NCI-H526 (cell line): ENCODE measurements at regions not wholly inside any gene's neighbourhood (a gene's known extent, or its start where the extent isn't known, plus 50 kb on each side); places are given as distances from the start of the nearest gene placed in this dataset.

Experiments
- DNase-seq, 2 experiments: peaks; one replicate each; lab custom pipeline; 2025; lab: John Stamatoyannopoulos, UW

DNA sequence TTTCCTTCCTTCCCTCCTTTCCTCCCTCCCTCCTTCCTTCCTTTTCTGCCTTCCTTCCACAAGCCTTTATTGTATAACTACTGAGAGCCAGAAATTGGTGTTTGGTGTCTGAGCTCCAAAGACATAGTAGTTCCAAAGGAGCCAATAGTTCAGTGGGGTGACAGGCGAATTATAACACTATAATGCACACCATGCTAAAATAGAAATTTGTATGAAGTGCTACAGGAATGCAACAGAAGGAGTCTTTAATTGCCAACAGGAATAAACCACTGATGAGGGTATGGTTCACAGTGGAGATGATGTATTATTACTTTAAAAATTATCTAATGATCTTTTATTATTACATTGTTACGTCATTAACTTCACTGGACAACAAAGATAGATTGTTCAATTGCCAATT is 158.8 kb upstream of the SP8 start:
- DNase-seq: no peak

GRCh38 chr7:20952916-20953315 is 166.2 kb upstream of the SP8 start:
- DNase-seq: no peak

GRCh38 chr7:20954711-20955619 is 168.3 kb upstream of the SP8 start:
- no peak for DNase-seq

DNA sequence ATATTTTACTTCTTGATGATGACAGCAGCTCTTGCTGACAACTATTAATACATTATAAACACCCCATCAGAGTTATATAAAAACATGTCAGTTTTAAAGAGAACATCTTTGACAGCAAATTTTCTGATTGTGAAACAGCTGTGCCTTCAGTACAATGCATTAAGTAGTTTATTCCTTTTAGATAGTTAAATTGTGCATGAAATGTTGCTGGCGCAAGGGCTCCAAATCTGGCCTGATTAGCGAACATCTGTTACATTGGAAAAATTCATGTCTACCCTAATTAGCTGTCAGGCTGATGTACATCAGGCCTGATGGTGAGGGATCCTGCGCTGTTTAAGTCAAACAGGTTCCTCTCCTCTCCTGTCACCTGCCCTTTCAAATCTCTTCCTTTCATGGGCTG is 171.9 kb upstream of the SP8 start:
- DNase-seq: no peak

DNA sequence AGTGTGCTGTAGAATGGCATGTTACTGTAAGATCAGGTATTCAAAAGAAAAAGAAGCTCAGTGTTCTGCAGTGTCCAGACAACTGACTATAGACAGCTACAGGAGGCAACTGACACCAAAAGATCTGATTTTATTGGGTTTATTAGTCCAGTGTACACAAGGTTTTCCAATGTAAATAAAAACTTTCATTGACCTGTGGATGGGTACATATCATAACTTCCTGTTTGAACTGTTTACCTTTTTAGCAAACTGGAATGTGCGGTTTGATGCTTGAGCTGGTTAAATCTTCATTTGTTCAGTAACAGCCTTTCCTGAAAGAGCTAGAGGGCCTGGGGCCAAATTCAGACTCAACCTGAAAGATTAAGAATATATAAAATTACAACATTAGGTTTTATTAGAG is 172.6 kb upstream of the SP8 start:
- peak; percentile 12 to 19 for DNase-seq

DNA sequence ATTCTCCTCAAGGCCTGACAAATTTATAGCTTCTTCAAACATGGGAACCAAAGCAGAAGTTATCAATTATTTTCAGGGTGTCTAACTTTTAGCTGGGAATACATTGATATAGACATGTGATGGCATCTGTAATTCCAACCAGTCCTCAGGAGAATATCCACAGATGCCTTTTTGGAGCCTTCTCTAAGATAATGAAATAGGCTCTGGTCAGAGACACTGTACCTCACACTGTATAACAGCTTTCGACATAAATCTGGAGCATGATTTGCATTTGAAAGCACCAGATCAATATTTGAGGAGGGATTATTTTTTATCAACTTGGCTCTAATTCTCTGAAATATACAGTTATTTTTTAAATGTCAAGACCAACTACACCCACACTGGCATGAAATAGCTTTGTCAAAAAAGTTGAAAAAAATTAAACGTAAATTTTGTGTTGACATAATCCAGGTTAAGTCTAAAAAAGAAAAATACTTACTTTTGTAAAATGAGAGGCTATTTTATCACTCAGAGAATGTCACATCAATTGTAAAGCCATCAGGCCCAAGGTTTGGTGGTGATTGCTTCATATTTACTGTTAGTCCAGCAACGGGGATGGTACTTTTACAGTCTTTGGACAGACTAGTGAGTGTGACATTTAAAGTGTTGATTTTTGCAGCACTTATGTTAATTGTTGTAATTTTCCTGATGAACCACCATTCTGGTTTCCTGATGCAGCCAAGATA is 177.0 kb upstream of the SP8 start:
- no peak for DNase-seq

DNA sequence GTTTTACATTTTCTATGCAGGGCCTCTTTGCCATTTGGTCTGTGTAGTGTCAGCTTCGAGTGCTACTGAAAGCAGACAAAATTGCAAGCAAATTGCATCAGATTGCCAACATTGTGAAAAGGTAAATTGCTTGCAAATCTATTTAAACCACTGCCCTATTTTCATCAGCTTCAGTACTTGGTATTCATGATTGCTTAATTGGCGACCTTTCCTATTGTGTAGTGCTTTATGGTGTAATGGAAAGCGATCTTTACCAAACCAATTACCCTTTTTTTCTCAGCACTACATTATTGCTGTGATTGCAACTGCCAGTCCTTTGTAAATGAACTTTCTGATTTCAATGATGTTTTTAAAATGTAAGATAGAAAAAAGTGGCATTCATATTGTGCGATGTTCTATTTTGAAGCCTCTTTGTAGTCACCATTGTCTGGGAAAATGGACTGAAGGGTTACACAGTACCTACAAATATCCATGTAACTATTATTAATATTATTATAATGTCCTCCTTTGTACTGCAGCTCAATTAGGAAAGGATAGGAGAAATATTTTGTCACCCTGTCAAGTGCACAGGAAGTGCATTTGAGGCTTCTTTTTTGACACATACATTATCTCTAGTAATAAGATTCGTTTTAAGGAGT is 177.7 kb upstream of the SP8 start:
- DNase-seq: no peak

GRCh38 chr7:20971219-20971618 is 184.5 kb upstream of the SP8 start:
- no peak for DNase-seq

DNA sequence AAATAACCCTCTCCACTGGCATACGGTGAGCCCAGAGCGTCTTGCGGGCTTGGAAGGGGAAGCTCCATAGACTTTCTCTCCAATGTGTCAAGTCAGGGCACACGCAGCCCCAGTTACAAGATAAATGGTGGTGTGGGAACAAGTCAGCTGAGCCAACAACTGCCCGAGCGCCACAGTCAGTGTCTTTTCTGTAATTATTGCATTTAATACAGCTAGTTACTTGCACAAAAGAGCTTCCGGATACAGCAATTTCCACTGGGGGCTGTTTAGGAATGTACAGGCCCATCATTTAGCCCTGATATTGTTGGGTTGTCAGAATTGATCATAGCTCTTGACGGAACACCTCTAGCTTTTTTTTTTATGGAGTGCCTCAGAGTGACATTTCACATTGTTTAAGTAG is 193.5 kb upstream of the SP8 start:
- DNase-seq: no peak

- no peak for DNase-seq
Observed at GRCh38 chr7:20980668-20981264, 194.1 kb upstream of the SP8 start.

- no peak for DNase-seq
Observed at GRCh38 chr7:20988340-20988739, 201.7 kb upstream of the SP8 start.

DNA sequence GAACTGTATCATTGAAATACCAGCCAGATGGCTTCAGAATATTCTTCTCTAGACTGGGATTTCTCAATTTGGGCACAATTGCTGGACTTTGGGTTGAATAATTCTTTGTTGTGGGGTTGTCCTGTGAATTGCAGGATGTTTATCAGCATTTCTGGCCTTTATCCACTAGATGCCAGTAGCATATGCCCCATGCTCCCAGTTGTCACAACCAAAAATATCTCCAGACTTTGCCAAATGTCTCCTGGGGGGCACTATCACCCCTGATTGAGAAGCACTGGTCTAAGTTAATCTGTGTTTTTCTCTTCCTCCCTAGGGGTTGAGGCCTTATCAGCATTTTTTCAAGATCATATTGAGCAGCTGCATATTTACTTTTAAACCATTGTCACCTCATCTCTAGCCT is 204.9 kb upstream of the SP8 start:
- DNase-seq: no peak

- DNase-seq: no peak
Observed at GRCh38 chr7:20993693-20994092, 207.0 kb upstream of the SP8 start.

GRCh38 chr7:20998309-20998708 is 211.6 kb upstream of the SP8 start:
- no peak for DNase-seq

- DNase-seq: no peak
Observed at GRCh38 chr7:21011153-21011552, 224.5 kb upstream of the SP8 start.

GRCh38 chr7:21013765-21014539 is 227.3 kb upstream of the SP8 start:
- DNase-seq: no peak

- no peak for DNase-seq
Observed at GRCh38 chr7:21020667-21021066, 234.0 kb upstream of the SP8 start.

DNA sequence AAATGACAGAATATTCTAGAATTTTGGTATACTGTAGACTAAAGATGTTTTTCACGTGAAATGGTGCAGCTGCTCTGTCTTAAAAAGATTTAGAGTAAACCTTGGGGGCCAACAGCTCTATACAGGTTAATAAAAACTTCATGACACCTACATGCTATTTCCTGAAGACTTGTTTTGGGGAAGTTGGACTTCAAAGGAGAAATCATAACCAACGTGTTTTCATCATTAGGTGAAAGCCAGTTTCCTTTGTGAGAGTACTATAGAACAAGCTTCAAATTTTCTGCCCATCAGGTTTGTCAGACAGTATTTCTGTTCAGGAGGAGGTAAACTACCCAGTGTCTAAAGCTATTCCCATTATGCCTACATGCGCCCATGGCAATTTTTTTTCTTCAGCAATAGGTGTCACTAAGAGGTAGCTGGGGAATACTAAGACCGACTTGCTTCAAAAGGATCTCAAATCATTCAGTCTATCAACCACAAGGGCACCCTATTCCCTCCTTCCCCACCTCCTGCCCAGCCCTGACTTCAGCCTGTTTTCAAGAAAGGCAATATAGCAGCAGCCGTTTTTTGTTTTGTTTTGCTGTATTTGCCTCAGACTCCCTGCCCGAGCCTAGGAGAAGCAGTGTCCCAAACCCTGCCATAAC is 237.3 kb upstream of the SP8 start:
- DNase-seq: no peak

DNA sequence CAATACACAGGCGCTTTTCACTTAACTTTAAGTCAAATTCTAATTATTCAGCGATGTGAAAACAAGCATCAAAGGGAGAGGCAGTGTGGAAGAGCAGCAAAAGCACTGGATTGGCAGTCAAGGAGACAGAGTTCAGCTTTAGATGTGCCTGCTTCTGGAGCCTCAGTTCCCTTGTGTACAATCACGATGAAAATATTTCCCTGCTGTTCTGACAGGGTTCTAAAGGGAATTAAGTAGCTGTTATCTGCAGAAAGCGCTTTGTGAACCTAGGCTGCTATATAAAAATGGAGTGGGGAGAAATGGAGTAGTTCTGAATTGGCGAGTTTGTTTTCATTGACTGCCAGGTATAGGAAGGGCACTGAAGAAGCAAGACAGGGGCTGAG is 237.8 kb upstream of the SP8 start:
- no peak for DNase-seq

GRCh38 chr7:21028186-21028585 is 241.5 kb upstream of the SP8 start:
- DNase-seq: peak; percentile 56 to 79

DNA sequence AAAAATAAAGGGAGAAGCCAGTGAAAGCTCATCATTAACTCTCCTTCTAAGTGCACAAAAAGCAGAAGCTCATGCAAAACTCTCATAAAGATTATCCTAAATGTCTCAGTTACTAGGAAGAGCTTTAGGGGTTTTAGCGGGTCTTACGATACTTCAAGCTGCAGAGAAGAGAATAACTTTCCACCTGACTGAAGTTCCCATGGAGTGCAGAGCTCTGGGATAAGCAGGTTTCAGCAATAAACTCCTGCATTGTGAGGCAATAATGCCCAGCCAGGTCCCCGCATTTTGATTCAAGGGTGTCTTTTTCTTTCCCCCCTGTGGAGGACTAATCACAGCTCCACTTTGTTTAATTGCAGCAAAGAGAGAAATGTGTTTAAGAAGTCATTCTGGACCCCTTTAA is 241.9 kb upstream of the SP8 start:
- no peak for DNase-seq
